ENCODE measurements at regions not wholly inside any gene's neighbourhood (a gene's known extent, or its start where the extent isn't known, plus 50 kb on each side); places are given as distances from the start of the nearest gene placed in this dataset.

- no peak for DNase-seq (ENCODE audit: low spot score)
- H3K27ac ChIP-seq, result no peak overlapping the region
- CTCF ChIA-PET, result no interaction called here
- TF ChIP-seq, protein P1, sequence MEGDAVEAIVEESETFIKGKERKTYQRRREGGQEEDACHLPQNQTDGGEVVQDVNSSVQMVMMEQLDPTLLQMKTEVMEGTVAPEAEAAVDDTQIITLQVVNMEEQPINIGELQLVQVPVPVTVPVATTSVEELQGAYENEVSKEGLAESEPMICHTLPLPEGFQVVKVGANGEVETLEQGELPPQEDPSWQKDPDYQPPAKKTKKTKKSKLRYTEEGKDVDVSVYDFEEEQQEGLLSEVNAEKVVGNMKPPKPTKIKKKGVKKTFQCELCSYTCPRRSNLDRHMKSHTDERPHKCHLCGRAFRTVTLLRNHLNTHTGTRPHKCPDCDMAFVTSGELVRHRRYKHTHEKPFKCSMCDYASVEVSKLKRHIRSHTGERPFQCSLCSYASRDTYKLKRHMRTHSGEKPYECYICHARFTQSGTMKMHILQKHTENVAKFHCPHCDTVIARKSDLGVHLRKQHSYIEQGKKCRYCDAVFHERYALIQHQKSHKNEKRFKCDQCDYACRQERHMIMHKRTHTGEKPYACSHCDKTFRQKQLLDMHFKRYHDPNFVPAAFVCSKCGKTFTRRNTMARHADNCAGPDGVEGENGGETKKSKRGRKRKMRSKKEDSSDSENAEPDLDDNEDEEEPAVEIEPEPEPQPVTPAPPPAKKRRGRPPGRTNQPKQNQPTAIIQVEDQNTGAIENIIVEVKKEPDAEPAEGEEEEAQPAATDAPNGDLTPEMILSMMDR (conservative IDR thresholded peaks at IDR 0.05; ENCODE audit: low read depth), result no peak
- POLR2A ChIA-PET (ENCODE audit: low non-redundant PET), result no interaction called here
Measured at GRCh38 chr15:29933042-29933803, 111.0 kb upstream of the TJP1 start.

GRCh38 chr15:29926083-29926388 lies 103.8 kb upstream of the TJP1 start:
- no peak for DNase-seq (ENCODE audit: low spot score)
- TF ChIP-seq, protein P1 (conservative IDR thresholded peaks at IDR 0.05; ENCODE audit: low read depth), result no peak
- ChIA-PET CTCF (interaction anchor here (0.8 kb wide), 1 partner anchor 92 kb away, joined by 3 read pairs; no protein-coding TSS in a partner anchor), POLR2A (ENCODE audit: low non-redundant PET) (no interaction called here)
- H3K27ac ChIP-seq, result peak overlapping the region; percentile 69

DNA sequence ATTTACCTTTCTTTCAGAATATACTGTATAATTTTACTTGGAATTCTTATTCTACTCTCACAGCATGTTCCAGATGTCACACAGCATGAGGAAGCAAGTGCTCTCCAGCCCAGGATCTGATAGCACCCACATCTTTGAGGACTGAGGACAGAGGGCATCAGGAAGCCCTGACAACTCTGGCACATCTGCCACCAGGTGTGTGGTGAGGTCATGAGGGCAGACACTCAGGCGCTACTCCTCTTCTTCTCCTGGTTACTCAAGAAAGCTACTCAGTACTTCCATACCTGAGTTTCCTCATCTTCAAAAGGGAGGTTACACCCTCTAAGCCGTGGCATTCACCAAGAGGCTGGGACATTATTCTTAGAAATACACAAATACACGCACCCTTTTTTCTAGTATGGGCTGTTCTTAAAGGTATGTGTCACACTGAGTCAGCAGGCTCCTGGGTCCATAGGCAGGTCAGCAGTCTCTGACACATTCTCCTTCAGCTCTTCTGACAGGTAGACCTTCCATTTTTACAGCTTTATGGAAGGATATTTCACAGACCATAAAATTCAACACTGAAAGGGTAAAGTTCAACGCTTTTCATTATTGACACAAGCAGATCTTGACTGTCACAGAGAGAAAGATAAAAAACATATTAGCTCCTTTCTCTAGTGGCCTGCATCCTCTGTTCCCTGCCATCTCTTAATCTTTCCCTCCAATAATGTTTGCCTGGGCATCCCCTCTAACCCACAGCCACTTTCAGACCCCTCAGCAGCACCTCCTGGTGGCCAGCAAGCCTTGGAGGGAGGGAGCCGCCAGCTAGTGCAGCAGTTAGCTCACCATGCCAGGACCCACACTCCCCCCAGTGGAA lies 103.2 kb upstream of the TJP1 start:
- POLR2A ChIA-PET (ENCODE audit: low non-redundant PET), result no interaction called here
- H3K27ac ChIP-seq, result peak overlapping the region; percentile 69
- peak; percentile 91 for DNase-seq (ENCODE audit: low spot score)
- CTCF ChIA-PET, result interaction anchor here (0.6 to 0.8 kb wide), 4 partner anchors 92 to 199 kb away, joined by 3 to 5 read pairs (median 3); no protein-coding TSS in a partner anchor
- TF ChIP-seq, protein P1 (conservative IDR thresholded peaks at IDR 0.05; ENCODE audit: low read depth), result peak; percentile 50; the same call in 1 of the 2 replicates

DNA sequence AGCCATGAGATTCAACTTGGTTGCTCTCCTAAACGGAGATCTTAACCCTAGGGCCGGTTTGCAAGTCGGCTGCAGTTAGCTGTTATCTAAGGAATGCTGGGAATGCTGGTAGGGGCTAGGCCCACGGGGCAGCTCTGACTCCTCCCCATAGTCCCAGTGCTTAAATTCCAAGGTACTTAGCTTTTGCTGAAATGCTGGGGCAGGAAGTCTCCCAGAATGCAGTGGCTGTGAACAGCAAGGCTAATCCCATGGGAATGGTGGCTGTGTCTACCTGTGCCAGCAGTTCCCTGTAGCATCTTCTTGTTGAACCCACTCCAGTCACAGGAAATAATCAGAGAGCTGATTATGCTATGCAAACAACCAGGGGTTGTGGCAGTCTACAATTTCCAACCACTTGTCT lies 102.5 kb upstream of the TJP1 start:
- CTCF ChIA-PET, result interaction anchor here (0.6 kb wide), 2 partner anchors 95 to 105 kb away, joined by 3 to 5 read pairs; no protein-coding TSS in a partner anchor
- DNase-seq (ENCODE audit: low spot score), result peak; percentile 78
- peak overlapping the region; percentile 69 for H3K27ac ChIP-seq
- TF ChIP-seq, protein P1 (conservative IDR thresholded peaks at IDR 0.05; ENCODE audit: low read depth), result no peak
- POLR2A ChIA-PET (ENCODE audit: low non-redundant PET), result no interaction called here

DNA sequence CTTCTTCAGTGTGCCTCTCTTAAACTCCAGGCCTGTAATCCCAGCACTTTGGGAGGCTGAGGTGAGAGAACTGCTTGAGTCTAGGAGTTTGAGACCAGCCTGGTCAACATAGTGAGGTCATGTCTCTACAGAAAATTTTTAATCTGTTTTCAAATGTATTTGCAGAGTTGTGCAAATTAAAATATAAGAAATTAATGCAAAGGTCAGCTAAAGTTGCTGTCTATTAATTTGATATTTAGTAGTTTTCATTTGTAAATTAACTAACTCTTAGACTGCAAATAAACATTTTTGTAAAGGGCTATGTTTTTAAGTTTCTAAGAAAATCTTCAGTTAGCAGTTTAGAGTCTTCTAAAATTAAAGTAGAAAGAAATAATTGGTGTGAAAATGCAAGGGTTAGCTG lies 99.9 kb upstream of the TJP1 start:
- ChIA-PET CTCF (no interaction called here), POLR2A (ENCODE audit: low non-redundant PET) (no interaction called here)
- H3K27ac ChIP-seq, result peak overlapping the region; percentile 90
- DNase-seq (ENCODE audit: low spot score), result no peak
- TF ChIP-seq, protein P1 (conservative IDR thresholded peaks at IDR 0.05; ENCODE audit: low read depth), result no peak

- ChIA-PET POLR2A (ENCODE audit: low non-redundant PET) (no interaction called here), CTCF (interaction anchor here (0.7 kb wide), 1 partner anchor 90 kb away, joined by 5 read pairs; no protein-coding TSS in a partner anchor)
- H3K27ac ChIP-seq, result peak overlapping the region; percentile 90
Measured at GRCh38 chr15:29921130-29921601, 98.9 kb upstream of the TJP1 start.

More at GRCh38 chr15:29921130-29921601, 98.9 kb upstream of the TJP1 start:
- TF ChIP-seq, protein P1 (conservative IDR thresholded peaks at IDR 0.05; ENCODE audit: low read depth), result no peak
- DNase-seq (ENCODE audit: low spot score), result peak; percentile 78
